H54 (cell line): ENCODE measurements at regions not wholly inside any gene's neighbourhood (a gene's known extent, or its start where the extent isn't known, plus 50 kb on each side); places are given as distances from the start of the nearest gene placed in this dataset.

Source experiments
- DNase-seq: peaks from one replicate; pipeline ENCODE4 v3.0.0; 2011; ENCODE audit warnings: low spot score, mixed read lengths; ENCODE audit not compliant: insufficient read length
- FAIRE-seq: peaks from 3 replicates; lab custom pipeline; 2011; peaks lifted over from hg19 to GRCh38; lab: Jason Lieb, UNC
- POLR2A ChIP-seq: IDR thresholded peaks from 2 replicates; pipeline ENCODE4 v1.6.1; 2011; ENCODE audit warnings: low read depth, mild to moderate bottlenecking, low read length

DNA sequence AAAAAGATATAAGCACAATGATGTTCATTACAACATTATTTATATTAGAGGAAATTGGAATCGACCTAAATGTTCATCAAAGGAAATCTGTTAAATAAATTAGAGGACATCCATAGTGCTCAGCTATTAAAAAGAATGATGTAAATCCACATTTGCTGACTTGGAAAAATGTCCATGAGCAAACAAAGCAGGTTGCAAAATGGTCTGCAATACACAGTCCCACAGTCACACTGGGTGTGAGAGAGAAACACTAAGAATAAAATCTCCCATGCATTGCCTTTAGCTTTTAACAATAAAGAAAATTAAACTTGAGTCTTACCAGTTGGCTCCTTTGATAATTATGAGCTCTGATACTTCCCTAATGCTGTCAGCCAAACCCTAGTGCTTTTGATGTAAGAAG is 811.1 kb upstream of the SALL3 start:
- FAIRE-seq (no peak), DNase-seq (no peak)
- TF ChIP-seq POLR2A, result no peak

DNA sequence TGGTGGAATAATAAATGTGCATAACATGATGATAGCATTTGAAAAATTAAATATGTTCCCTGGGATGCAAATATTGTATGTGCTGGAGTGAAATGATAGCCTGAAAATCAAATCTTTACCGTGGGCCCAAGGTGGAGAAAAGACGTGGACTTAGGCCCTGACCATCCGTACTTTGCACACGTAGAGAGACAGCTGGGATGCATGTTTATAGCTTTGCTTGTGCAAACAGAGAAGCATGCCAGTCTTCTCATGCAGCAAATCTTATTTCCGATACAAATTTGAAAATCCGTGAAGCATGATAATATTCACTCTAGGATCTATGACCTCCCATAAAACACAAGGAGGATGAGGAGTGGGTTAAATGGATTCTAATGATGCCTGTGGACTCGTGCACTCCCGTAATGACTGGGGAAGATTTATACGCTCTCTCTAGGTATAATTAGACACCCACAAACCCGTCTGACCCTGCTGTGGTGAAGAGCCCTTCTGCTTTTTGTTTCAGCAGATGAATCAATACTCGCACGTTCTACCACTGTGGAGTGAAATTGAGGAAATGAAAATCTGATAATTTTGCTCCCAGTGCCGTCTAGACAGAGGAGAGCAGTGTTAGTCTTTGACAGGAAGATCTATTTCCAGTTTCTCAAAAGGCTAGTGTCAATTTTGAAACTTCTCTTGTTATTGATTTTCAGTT is 810.3 kb upstream of the SALL3 start:
- no peak for FAIRE-seq
- no peak for TF ChIP-seq POLR2A
- no peak for DNase-seq

DNA sequence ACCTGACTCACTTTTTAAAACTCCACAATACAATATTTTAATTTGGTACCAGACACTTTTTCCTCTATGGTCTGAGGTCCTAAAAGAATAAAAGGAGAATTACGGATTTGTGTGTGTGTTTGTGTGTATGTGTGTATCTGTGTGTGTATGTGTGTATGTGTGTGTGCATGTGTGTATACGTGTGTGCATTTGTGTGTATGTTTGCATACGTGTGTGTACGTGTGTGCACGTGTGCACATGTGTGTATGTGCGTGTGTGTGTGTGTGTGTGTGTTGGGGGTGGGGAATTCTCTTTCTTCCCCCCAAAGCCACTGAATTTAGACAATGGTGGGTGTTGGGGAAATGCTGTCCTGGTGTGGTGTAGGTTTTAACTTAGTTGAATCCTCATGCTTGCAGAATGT is 807.7 kb upstream of the SALL3 start:
- no peak for FAIRE-seq

DNA sequence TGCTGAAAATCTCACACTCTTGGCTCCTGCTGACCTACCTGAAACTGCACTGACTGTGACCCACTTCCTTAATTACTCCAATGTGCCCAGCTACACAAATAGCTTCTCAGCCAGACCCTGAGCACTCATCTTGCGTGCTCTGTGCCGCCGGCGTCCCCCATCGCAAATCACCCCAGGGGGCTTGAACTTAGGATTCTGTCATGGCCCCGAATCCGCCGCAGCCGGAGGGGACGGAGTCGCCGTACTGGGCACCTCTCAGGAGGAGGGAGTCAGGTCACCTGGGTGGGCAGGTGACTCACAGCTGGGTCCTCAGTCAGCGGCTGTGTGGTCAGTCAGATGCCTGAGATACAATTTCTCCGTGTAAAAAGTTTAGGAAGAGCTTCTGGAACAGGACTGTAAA is 804.9 kb upstream of the SALL3 start:
- no peak for TF ChIP-seq POLR2A
- DNase-seq (no peak), FAIRE-seq (no peak)

More for the DNA sequence above, 807.7 kb upstream of the SALL3 start:
- no peak for DNase-seq
- no peak for TF ChIP-seq POLR2A

DNA sequence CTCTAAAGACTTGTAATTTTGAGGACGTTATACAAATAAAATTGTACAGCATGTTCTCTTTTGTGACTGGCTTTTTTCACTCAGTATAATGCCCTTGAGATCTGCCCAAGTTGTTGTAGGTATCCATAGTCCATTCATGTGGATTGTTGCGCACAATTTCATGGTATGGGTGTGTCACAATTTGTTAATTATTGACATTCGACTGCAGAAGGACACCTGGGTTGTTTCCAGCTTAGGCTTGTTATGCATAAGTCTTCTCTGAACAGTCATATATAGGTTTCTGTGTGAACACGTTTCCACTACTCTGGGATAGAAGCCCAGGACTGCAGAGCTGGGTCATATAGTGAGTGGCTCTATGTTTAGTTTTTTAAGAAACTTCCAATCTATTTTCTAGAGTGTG is 800.8 kb upstream of the SALL3 start:
- no peak for DNase-seq
- TF ChIP-seq POLR2A, result no peak
- FAIRE-seq, result no peak

DNA sequence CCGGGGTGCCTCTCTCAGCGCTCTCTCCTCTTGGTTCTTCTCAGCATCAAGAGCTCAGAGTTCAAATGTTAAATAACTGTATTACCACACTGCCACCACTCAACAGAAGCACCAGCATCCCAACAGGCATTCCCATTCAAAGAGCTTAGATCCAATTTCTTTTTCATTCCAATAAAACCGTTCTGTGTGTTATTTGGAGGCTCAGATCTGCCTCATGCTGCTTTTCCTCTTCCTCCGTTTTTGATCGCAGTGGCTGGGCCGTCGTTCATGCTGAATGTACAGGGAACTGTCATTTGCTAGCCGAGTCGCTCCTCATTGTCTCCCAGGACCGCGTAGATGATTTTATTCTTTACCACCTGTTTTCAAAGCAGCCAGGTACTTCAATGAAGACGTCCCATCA is 798.9 kb upstream of the SALL3 start:
- TF ChIP-seq POLR2A, result no peak
- DNase-seq (no peak), FAIRE-seq (no peak)

DNA sequence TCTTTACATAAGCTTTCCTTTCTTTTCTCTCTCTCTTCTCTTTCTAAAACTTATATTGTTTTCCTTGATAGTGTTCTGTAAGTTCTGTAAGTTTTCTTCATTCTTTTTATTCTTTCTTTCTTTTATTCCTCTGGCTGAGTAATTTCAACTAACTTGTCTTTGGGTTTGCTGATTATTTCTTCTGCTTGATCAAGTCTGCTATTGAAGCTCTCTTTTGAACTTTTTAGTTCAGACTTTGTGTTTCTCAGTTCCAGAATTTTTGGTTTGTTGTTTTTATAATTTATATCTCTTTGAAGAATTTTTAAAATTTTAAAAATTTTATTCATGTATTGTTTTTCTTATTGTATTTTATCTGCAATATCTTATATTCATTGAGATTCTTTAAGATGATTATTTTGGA is 795.8 kb upstream of the SALL3 start:
- no peak for DNase-seq
- TF ChIP-seq POLR2A, result no peak
- FAIRE-seq, result no peak

DNA sequence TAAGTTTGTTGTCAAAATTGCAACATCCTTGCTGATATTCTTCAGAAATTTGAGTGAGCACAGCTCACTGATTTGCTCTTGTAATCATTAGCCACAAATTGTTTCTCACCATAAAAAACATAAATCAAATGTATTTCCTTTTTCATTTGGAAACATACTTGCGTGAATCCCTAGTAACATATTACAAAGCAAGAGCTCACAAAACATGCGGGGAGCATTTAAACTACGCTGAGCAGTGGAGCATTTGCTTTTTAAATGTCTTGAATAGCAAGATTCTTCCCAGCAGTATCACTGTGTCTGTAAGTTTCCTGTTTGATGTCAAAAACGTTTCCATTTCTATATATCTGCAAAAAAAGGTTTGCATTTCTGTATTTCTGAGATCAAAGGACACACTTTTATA is 788.3 kb upstream of the SALL3 start:
- DNase-seq, result no peak
- TF ChIP-seq POLR2A, result no peak
- no peak for FAIRE-seq

DNA sequence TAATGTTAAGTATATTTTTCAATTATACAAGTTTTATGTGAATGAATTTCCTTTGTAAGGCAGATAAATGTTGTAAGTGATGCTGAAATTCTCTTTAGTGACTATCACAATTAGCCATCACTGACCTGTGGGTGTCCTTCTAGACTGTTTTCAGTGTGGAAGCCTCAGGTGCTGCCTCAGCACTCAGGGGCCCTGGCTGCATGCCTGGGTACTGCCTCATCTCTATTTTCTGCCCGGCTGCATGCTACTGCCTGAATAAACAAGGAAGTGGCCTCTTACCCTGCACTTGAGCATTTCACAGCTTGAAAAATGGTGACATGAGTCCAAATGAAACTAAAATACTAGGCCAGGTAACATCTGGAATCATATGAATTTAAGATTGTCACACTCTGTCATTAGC is 787.6 kb upstream of the SALL3 start:
- TF ChIP-seq POLR2A, result no peak
- FAIRE-seq, result no peak
- no peak for DNase-seq

DNA sequence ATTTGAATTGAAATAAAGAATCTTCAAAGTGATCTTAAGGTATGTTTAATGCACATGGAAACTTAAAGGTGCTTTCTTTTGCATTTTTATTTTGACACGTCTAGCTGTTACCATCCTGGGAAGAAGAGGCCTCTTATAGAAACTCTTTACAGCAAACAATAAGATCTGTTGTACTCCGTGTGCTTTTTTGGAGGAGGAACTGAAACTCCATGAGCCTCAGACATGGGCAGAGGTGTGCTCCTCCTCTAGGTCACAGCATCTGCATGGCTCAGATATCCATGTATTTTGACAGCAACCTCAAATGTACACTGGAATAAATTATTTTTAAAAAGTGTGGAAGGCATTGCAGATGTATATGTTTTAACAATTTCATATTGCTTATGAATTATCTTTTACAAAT is 783.3 kb upstream of the SALL3 start:
- FAIRE-seq, result no peak
- TF ChIP-seq POLR2A, result no peak
- no peak for DNase-seq

DNA sequence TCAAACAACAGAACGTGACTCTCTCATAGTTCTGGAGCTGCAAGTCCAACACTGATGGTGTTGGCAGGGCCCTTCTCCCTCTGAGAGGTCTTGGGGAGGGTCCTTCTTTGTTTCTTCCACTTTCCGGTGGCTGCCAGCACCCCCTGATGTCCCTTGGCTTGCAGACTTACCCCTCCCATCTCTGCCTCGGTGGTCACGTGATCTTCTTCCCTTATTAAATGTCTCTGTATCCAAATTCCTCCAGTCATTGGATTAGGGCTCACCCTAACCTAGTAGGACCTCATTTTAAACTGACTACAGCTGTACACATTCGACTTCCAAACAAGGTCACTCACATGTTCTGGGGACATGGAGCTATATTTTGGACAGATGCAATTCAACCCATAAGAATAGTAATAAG is 780.6 kb upstream of the SALL3 start:
- FAIRE-seq, result no peak
- no peak for DNase-seq
- no peak for TF ChIP-seq POLR2A

DNA sequence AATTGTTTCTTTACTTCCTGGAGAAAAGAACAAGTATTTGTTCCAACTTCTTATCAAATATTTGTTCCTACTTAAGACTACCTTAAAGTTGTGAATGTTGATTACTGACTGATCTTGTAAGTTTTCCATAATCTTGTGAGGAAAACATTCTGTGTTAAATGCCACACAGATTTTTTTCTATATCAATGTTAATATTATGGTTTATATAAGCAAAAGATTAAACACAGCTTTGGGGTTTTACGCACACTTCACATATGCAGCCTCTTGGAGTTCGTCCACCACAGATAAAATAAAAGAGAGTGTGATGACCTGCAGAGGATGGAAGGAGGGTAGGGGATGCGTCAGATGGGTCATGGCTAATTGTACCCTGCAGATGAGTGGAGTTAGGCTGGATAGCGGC is 780.0 kb upstream of the SALL3 start:
- DNase-seq (no peak), FAIRE-seq (no peak)
- TF ChIP-seq POLR2A, result no peak

DNA sequence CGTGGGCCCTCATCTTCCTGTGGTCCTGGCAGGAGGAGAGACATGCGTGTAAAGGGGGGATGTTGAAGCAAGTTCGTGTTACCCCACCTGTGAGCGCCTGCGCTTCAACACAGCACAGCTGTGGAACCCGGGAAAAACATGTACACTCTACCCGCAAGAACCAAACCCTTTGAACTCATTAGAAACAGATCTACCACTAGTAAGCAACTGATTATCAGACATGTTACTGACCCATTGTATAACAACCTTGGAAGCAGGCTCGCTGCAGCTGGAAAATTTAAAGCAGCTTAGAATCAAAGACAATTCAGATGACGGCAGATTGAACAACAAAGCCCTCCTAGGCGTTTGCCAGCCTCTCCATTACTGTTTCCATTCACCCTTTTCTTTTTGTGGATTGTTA is 771.7 kb upstream of the SALL3 start:
- FAIRE-seq, result no peak
- TF ChIP-seq POLR2A, result no peak
- DNase-seq, result no peak

DNA sequence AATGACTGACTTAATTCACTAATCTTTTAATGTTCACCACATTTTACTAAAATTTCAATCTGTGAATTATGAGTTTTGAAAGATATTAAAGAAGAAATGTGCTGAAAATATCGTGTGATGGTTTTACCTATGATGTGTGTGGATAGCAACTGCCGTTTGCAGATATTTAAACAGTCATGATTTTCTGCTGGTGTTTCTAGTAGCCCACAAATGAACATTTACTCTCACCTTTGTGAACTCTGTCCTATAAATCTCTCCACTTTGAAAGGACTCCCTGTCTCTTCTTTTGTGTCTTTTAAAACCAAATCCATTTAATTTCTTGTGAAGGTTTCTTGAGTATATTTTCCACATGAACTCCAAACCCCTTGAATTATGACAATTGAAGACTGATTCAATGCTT is 771.2 kb upstream of the SALL3 start:
- DNase-seq (no peak), FAIRE-seq (no peak)
- TF ChIP-seq POLR2A, result no peak

DNA sequence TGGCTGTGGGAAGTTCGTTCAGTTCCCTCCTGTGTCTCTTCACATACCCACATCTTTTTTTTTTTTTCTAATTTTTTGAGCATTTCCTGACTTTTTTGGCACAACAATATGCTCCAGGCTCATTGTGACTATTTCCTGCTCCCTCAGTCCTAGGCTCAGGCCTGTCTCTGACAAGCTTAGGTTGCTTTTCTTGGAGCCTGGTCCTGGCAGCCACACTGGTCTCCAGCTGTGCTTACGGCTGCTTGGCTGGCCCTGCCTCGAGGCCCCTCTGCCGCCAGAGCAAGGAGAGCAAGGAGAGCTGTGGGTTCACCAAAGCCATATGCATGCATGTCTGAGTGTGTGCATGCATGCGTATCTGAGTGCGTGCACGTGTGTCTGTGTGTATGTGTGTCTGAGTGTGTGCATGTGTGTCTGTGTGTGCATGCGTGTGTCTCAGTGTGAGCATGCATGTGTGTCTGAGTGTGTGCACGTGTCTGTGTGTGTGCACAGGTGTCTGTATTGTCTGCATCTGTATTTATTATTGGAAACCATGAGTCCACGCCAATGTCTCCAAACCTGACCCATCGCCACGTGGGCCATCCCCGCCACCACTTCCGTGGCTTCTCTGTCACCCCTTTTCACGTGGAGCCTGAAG is 766.1 kb upstream of the SALL3 start:
- TF ChIP-seq POLR2A, result no peak
- DNase-seq, result no peak
- FAIRE-seq, result no peak

DNA sequence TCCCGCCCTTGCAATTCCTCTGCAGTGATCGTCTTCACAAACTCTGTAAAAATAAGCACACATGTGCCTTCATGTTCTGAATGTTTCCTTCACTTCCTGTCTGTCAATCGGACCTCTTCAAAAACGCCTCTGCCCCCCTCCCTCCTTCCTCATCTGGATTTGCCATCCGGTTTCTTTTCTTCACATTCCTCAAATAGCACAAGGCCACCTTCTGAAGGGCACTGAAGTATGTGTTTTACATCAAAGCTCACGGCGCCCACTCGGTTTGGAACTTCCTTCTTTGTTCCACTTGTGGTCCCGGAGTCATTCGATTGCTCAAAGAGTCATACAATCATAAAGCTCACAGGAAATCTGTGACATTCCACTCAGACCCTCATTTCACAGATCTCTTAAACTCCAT is 758.1 kb upstream of the SALL3 start:
- DNase-seq (no peak), FAIRE-seq (no peak)
- no peak for TF ChIP-seq POLR2A
